Left cardiac atrium (tissue), 4 donors: ENCODE measurements at regions not wholly inside any gene's neighbourhood (a gene's known extent, or its start where the extent isn't known, plus 50 kb on each side); places are given as distances from the start of the nearest gene placed in this dataset.
A peak's percentile ranks its signal among the peaks of the same experiment; 100 is the strongest.

ENCODE experiments used
- ATAC-seq, 2 donors: fragments of 200-7000 bp; cut with Tn5 transposase; one replicate each; pipeline ENCODE4 v1.9.1; 2020; ENCODE audit warnings: mild to moderate bottlenecking in 2 of 2, moderate library complexity in 2 of 2
- DNase-seq: peaks from one replicate; pipeline ENCODE4 v3.0.0-alpha.2; 2020
- intact Hi-C, 2 donors: fragments of 100-400 bp; cut with DNase I; formaldehyde crosslinking; loops; one replicate each; pipeline versions ENCODE4 v1.14.1 to v1.15.1; 2022 to 2023
- donor health status: DM: no; HTN: yes; CAD: no.
- donor health status: DM: no; HTN: yes; CAD: no; lungs with severe emphysema.
- donor health status: DM: yes; HTN: yes; CAD: no.
- donor health status: Dilated cardiomyopathy.

DNA sequence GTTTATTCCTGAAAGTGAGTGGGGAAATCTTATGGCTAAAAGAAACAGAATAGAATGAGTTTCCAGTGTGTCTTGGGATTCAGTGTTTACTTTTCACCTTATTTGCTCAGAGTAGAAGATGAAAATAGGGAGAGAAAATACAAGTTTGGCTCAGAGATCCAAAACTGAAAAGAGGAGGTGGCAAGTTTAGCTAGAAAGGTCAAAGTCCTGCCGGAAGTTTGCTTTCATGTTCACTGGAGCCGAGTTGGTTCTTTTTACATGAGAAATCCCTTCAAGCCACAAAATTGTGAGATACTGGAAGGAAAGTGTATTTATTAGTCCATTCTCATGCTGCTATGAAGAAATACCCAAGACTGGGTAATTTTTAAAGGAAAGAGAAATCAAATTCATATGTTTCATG is 604.6 kb downstream of the MRPL39 start:
- DNase-seq (no peak), ATAC-seq (no peak)
- intact Hi-C loops, result no loop called here

DNA sequence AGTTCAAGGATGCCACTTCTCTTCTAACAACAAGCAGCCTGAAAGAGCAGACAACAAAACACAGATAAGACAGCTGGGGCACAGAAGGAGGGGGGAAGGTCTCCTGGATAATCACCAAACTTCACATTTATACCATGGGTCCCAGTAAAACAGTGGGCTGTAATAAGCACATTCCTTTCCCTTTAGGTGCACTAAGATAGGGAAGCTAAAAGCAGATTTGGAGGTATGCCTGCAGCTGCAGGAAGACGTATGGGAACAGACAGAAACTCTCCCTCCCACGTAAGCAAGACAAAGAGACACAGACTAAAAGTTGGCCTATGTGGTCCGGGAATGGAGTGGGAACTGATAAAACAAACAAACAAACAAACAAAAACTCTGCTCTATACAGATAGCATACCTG is 612.1 kb downstream of the MRPL39 start:
- ATAC-seq, result no peak
- intact Hi-C loops, result no loop called here

DNA sequence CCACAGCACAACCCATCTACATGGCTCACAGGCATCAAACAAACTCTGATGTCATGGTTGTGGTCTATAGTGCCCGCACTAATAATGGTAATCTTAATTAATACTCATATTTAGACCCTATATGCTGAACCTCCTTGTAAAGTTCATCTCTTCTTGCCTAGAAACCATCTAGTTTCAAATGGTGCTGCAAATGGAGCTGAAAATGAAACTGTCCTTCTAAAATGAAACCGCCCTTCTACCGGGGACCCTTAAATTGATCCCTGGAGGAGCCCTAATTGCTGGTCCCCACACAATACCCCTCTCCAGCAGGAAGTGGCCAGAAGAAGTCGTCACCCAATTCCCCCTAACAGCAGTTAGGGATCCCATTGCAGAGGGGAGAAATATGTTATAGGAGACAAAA is 612.6 kb downstream of the MRPL39 start:
- intact Hi-C loops, result no loop called here
- no peak for ATAC-seq
- no peak for DNase-seq

More for the DNA sequence above, 612.1 kb downstream of the MRPL39 start:
- no peak for DNase-seq

- no peak for ATAC-seq
- intact Hi-C loops, result no loop called here
- DNase-seq, result no peak
These were observed 617.8 kb downstream of the MRPL39 start for GRCh38 chr21:24989516-24989915.

DNA sequence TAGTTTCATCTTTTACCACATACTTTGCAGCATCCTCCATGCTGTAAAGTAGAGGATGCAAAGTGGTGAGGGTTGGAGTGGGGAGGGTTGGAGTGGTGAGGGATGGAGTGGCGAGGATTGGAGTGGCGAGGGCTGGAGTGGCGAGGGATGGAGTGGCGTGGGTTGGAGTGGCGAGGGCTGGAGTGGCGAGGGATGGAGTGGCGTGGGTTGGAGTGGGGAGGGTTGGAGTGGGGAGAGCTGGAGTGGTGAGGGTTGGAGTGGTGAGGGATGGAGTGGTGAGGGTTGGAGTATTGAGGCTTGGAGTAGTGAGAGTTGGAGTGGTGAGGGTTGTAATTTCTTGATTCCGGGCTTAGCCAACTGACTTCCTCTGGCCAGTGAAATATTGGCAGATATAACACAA is 618.3 kb downstream of the MRPL39 start:
- intact Hi-C loops, result no loop called here
- DNase-seq (no peak), ATAC-seq (no peak)

GRCh38 chr21:24976238-24976637 is 631.0 kb downstream of the MRPL39 start:
- intact Hi-C loops, result no loop called here

GRCh38 chr21:24969068-24969467 is 638.2 kb downstream of the MRPL39 start:
- intact Hi-C loops, result no loop called here
- DNase-seq, result no peak
- ATAC-seq, result no peak

More at GRCh38 chr21:24976238-24976637, 631.0 kb downstream of the MRPL39 start:
- no peak for ATAC-seq
- no peak for DNase-seq

DNA sequence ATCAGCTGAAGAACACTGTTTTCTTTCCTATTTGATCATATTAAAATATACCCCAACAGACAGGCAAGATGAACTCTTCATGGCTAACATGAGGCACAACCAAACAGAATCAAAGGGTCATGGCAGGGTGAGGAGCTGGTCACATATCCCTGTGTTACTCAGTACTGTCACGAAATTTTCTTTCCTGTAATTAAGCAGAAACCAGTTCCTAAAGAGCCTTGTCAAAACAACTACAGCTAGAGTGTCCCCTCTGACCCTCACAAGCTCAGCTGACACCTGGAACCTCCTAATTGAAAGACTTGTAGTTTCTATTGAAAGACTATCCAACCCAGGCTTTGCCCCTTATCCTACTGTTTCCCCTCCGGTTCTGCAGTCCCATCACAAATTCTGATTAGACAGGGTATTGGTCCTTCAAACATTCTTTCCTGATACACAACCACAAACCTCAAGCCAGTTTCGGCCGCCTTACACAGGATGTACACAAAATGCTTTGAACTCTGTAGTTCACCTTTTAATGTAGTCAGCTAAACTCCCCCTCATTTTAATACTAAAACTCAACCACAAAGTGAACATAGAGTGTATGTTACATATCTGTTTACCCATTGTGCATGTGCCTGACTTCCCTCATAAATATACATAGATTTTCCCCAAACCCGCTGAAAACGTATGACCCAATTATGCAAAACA is 651.9 kb downstream of the MRPL39 start:
- DNase-seq (no peak), ATAC-seq (no peak)
- intact Hi-C loops, result no loop called here

DNA sequence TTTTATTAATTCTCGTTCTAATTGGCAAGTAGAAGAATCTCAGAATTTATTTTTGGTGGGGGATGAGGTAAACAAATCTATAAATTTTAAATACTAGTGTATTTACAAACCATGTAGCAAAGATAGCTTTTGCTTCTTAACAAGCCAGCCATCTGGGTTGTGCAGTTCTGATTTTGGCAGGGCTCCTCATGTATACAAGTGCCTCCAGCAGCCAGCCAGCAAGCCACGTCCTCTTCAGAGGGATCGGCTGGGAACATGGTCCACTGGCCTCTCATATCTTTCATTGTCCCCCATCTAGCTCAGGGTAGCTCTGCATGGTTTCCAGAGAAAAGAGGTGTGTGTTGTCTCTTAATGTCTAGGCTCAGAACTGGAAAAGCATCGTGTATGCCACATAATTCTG is 659.1 kb downstream of the MRPL39 start:
- intact Hi-C loops, result no loop called here
- DNase-seq (no peak), ATAC-seq (no peak)

DNA sequence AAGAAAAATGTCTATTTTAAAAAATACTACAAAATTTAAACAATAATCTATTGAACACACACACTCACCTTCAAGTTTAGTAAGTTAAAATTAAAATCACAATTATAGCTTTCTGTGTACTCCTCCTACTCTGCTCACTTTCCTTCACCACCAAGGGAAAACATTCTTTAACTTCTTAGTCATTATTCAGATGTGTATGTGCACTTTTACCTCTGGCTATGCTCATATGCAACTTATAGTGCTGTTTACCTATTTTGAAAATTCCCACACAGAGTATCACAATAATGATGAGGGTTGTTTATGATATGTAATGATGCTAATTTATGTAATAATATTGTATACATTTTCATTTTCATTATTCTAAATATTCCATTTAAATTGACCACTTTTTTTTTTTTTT is 661.4 kb downstream of the MRPL39 start:
- DNase-seq, result no peak
- intact Hi-C loops, result no loop called here

DNA sequence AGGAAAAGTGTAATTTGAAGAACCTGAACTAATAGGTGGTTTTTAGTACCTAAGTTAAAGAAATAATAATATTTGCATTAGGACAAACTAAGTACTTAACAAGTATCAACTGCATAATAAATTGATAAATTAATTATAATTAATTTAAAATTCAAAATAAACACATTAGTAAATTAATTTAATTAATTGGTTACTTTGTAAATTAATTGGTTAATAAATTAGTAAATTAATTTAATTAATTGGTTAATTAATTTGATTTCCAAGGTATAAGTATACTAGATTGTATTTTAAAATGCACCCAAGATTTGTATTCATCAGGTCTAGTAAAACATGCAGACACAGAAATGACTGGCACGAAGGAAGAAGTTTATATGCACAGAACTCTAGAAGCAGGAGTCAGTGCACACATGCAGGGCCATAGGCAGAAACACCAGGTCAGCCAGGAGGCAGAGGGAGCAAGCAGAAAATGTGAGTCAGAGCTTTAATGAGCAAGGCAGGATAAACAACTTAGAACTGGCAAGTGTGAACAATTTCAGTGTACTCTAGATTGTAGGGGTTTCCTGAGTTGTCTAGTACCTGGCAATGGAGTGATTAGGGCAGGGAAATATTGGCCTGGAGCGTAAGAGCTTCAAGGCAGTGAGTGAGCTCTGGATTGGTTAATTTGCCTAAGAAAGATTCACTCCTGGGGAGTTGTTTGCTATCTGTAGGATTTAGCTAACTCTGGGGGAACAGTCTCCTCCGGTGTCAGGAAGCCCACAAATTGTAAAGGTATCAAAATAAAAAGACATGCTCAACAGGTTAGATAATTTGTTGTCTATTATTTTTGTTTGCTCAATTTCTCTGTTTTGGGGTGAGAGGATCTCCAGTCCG is 665.7 kb downstream of the MRPL39 start:
- intact Hi-C loops, result no loop called here
- no peak for DNase-seq
- peak; percentile 19 to 83 for ATAC-seq

More for the DNA sequence above, 661.4 kb downstream of the MRPL39 start:
- no peak for ATAC-seq

DNA sequence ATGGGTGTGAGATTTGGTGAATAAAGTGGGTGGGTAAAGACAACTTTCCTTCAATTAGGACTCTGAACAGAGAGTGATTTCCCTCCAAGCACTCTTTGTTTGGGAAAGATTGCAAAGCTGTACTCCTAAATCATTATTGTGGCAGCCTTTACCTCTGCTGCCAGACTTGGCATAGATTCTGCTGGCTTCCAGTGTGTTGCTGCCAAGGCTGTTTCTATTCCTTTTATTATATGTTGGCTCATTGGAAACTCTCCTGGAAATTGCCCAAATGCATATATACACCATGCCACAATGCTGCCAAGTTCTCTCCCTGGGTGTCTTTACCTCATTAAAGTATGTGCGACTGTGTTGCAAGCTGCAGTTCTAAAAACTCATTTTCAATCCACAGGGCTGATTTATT is 668.0 kb downstream of the MRPL39 start:
- ATAC-seq (no peak), DNase-seq (no peak)
- intact Hi-C loops, result no loop called here

DNA sequence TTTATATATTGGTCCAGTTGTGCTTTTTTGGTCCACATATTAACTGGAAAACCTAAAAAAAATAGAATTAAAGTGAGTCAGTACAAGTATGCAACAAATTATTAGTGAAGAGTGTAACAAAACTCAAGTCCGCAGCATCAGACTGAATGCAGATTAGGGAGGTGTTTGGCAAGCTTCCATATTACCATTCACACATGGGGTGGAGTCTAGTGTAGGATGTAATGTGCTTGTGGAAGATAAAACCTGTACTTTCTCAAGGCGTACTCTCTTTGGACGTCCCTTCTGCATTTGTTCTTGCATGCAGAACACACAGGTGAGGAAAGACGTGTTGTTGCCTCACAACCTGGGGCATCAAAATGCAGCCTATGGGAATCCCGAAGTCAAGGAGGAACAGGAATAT is 668.7 kb downstream of the MRPL39 start:
- no peak for DNase-seq
- peak in 1 of 2 donors; percentile 41 for ATAC-seq
- intact Hi-C loops, result no loop called here

DNA sequence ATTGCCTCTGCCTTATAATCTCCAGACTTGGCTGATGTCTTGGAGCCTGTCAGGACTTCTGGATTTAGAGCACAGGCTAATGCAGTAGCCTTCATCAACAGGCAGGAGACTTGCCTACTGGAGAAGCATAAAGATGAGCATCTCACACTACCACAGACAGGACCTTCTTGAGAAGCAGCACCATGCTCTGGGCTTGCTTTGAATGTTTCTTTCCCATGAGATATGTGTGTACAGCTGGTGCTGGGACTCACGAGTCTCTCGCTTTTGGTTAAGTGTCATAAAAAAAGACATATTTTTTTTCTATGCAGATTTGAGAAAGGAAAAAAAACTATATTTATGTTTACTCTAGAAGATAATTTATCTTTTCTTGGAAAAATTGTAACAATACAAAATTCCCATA is 671.3 kb downstream of the MRPL39 start:
- ATAC-seq (no peak), DNase-seq (no peak)
- intact Hi-C loops, result no loop called here

DNA sequence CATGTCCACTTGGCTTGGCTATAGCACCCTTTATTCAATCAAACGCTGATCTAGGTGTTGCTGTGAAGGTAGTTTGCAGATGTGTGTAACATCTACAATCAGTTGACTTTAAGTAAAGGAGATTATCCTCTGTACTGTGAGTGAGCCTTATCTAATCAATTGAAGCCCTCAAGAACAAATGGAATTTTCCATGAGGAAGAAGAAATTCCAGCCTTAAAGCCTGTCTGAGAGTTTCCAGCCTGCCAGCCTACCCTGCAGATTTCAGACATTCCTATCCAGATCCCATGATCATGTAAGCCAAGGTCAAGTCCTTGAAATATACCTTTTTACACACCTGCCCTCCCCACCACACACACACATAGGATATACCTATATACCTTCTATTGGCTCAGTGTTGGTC is 696.7 kb downstream of the MRPL39 start:
- intact Hi-C loops, result no loop called here
- DNase-seq (no peak), ATAC-seq (no peak)

GRCh38 chr21:24903994-24904635 is 703.2 kb downstream of the MRPL39 start:
- DNase-seq (no peak), ATAC-seq (peak in 1 of 2 donors; percentile 14)
- intact Hi-C loops, result no loop called here

GRCh38 chr21:24899138-24899537 is 708.1 kb downstream of the MRPL39 start:
- no peak for ATAC-seq
- no peak for DNase-seq
- intact Hi-C loops, result loop anchor here (5.0 kb wide), 2 partner anchors 413 to 488 kb away; no protein-coding TSS in a partner anchor

DNA sequence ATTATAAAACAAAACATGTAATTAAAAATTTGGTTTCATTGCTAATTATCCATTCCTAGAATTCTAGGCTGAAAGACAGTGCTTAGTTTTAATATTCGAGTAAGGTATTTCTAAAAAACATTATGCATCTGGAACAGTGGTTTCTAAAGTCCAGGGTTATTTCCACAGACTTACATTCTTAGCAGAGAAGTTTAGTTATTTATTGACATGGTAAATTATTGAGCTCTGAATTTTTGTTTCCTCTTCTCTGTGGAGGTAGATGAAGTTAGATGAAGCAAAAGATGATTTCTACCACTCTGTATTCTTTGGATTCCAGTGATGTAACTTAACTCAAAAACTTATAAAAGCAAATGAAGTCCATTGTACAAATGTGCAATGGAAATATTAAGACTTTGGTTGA is 709.4 kb downstream of the MRPL39 start:
- ATAC-seq, result no peak
- intact Hi-C loops, result loop anchor here (5.0 kb wide), 2 partner anchors 414 to 489 kb away; no protein-coding TSS in a partner anchor

DNA sequence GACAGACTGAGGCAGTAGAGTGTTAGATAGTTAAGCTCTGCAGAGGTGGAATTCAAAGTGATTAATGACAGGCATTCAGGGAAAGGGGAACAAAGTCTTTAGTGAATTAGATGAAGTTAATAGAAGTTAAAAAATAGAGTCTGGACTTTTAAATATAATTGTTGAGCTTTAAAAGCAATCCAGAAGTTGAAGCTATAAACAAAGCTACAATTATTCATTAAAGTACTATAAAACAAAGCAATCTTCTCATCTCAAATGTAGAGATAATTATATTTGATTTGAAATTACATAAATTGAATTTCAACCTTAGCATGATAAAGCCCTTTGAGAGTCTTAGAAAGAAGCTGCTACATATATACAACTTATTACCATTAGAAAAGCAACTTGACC is 710.6 kb downstream of the MRPL39 start:
- DNase-seq, result no peak
- ATAC-seq, result no peak
- intact Hi-C loops, result loop anchor here (1.0 to 5.0 kb wide), 3 partner anchors 416 to 491 kb away; no protein-coding TSS in a partner anchor

More for the DNA sequence above, 709.4 kb downstream of the MRPL39 start:
- DNase-seq, result no peak
